PC-9 (cell line): ENCODE measurements at regions not wholly inside any gene's neighbourhood (a gene's known extent, or its start where the extent isn't known, plus 50 kb on each side); places are given as distances from the start of the nearest gene placed in this dataset.
"Not testable (repeated sequence)": the region's sequence is repeated elsewhere in the genome, so short reads cannot be mapped to it uniquely, and the experiment has no call there.

Experiments
- BruUV-seq: library from RNA; stranded (reverse); fragments of 400-500 nt; replicated peaks from 2 replicates; lab custom pipeline; 2021; lab: Mats Ljungman, UMichigan
- CTCF ChIA-PET: fragments of 300-600 bp; sonication (Branson Sonifier 250); formaldehyde crosslinking; loops from one replicate; lab custom pipeline; 2022; ENCODE audit warnings: antibody characterized with exemption; lab: Charles Lee
- POLR2A ChIA-PET: fragments of 300-600 bp; sonication (Branson Sonifier 250); formaldehyde crosslinking; loops from one replicate; lab custom pipeline; 2022; ENCODE audit warnings: antibody characterized with exemption; ENCODE audit not compliant: unreplicated experiment; lab: Charles Lee
- DNase-seq, 2 experiments: peaks; one replicate each; pipeline versions ENCODE4 v3.0.0 to v3.0.0-alpha.2; 2015 to 2022; ENCODE audit warnings: mixed read lengths in 1 of 2
- H2AFZ ChIP-seq: fragments of 200-600 bp; sonication (generic); 2 replicates; pipeline ENCODE4 v1.8.1; 2017; ENCODE audit warnings: antibody characterized with exemption
- H3F3A ChIP-seq: fragments of 200-600 bp; sonication (generic); 2 replicates; pipeline ENCODE4 v1.8.1; 2017; ENCODE audit warnings: antibody characterized with exemption, mild to moderate bottlenecking, low read depth; ENCODE audit not compliant: insufficient read depth
- H3K27ac ChIP-seq: fragments of 200-600 bp; sonication (generic); 2 replicates; pipeline ENCODE4 v1.6.1; 2016; ENCODE audit warnings: mixed run types
- H3K27me3 ChIP-seq: fragments of 200-600 bp; sonication (generic); 2 replicates; pipeline ENCODE4 v1.6.1; 2016; ENCODE audit warnings: low read depth, mixed run types; ENCODE audit not compliant: insufficient read depth
- H3K36me3 ChIP-seq: fragments of 200-600 bp; sonication (generic); 2 replicates; pipeline ENCODE4 v1.6.1; 2016; ENCODE audit warnings: low read depth, mixed run types
- H3K4me1 ChIP-seq: fragments of 200-600 bp; sonication (generic); replicated peaks from 2 replicates; pipeline ENCODE4 v1.6.1; 2016; ENCODE audit warnings: mixed run types; ENCODE audit not compliant: insufficient read depth
- H3K4me2 ChIP-seq: fragments of 200-600 bp; sonication (generic); 2 replicates; pipeline ENCODE4 v1.6.1; 2017; ENCODE audit warnings: mixed run types
- H3K4me3 ChIP-seq: fragments of 200-600 bp; sonication (generic); 2 replicates; pipeline ENCODE4 v1.6.1; 2016; ENCODE audit warnings: mixed run types
- H3K79me2 ChIP-seq: fragments of 200-600 bp; sonication (generic); 2 replicates; pipeline ENCODE4 v1.6.1; 2017; ENCODE audit warnings: low read depth, mixed run types
- H3K9me2 ChIP-seq: fragments of 200-600 bp; sonication (generic); 2 replicates; pipeline ENCODE4 v1.8.1; 2017; ENCODE audit warnings: mild to moderate bottlenecking; ENCODE audit not compliant: insufficient read depth
- H3K9me3 ChIP-seq: fragments of 200-600 bp; sonication (generic); 2 replicates; pipeline ENCODE4 v1.8.1; 2016; ENCODE audit warnings: low read depth; ENCODE audit not compliant: insufficient read depth
- H4K20me1 ChIP-seq: fragments of 200-600 bp; sonication (generic); 2 replicates; pipeline ENCODE4 v1.8.1; 2017; ENCODE audit not compliant: insufficient read depth
- EZH2 ChIP-seq: fragments of 200-600 bp; sonication (generic); IDR thresholded peaks from 2 replicates; pipeline ENCODE4 v1.8.0; 2017; ENCODE audit warnings: antibody characterized with exemption, low read depth
- intact Hi-C: fragments of 100-400 bp; cut with micrococcal nuclease; formaldehyde crosslinking; loops from one replicate; pipeline ENCODE4 v1.10.0; 2022; ENCODE audit not compliant: unreplicated experiment
- TF ChIP-seq, protein P1 (sequence below): fragments of 200-600 bp; sonication (generic); conservative IDR thresholded peaks from 2 replicates; pipeline ENCODE4 v1.6.1; 2017; ENCODE audit warnings: mixed run types, antibody characterized with exemption, mild to moderate bottlenecking, moderate library complexity

GRCh38 chr11:45741032-45741431 is 63.9 kb upstream of the SLC35C1 start:
- no TSS peak for BruUV-seq
- Histone ChIP-seq H3K36me3 (no peaks in the 10 kb centered on the region), H3K4me3 (no peak overlapping the region), H3K9me3 (no peaks in the 10 kb centered on the region), H3K27ac (no peak overlapping the region), H2AFZ (no peak overlapping the region), H4K20me1 (no peaks in the 10 kb centered on the region), H3K4me1 (no peaks in the 10 kb centered on the region), H3K9me2 (no peaks in the 10 kb centered on the region), H3K27me3 (peaks cover 65% of the 10 kb centered on the region), H3K4me2 (no peak overlapping the region), H3K79me2 (no peaks in the 10 kb centered on the region), H3F3A (no peaks in the 10 kb centered on the region)
- ChIA-PET CTCF (interaction anchor here (0.6 kb wide), 1 partner anchor 297 kb away, joined by 3 read pairs; no protein-coding TSS in a partner anchor), POLR2A (no interaction called here)
- TF ChIP-seq, protein P1, sequence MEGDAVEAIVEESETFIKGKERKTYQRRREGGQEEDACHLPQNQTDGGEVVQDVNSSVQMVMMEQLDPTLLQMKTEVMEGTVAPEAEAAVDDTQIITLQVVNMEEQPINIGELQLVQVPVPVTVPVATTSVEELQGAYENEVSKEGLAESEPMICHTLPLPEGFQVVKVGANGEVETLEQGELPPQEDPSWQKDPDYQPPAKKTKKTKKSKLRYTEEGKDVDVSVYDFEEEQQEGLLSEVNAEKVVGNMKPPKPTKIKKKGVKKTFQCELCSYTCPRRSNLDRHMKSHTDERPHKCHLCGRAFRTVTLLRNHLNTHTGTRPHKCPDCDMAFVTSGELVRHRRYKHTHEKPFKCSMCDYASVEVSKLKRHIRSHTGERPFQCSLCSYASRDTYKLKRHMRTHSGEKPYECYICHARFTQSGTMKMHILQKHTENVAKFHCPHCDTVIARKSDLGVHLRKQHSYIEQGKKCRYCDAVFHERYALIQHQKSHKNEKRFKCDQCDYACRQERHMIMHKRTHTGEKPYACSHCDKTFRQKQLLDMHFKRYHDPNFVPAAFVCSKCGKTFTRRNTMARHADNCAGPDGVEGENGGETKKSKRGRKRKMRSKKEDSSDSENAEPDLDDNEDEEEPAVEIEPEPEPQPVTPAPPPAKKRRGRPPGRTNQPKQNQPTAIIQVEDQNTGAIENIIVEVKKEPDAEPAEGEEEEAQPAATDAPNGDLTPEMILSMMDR: no peak
- no peak for TF ChIP-seq EZH2
- no peak for DNase-seq
- intact Hi-C loops: no loop called here

DNA sequence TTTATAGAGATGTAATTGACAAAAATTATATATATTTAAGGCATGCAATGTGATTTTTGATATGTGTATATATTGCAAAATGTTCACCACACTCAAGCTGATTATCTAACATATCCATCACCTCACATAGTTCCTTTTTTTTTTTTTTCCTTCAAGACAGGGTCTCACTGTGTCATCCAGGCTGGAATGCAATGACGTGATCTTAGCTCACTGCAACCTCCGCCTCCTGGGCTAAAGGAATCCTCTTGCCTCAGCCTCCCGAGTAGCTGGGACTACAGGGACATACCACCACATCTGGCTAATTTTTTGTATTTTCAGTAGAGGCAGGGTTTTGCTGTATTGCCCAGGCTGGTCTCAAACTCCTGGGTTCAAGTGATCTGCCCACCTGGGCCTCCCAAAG is 65.1 kb upstream of the SLC35C1 start:
- Histone ChIP-seq H3K4me1 (no peaks in the 10 kb centered on the region), H3K27ac (no peak overlapping the region), H3K79me2 (no peaks in the 10 kb centered on the region), H3K27me3 (peaks cover 65% of the 10 kb centered on the region), H3K9me2 (no peaks in the 10 kb centered on the region), H4K20me1 (no peaks in the 10 kb centered on the region), H2AFZ (no peak overlapping the region), H3K9me3 (peaks cover 4% of the 10 kb centered on the region; the same call in 1 of the 2 replicates), H3K4me2 (no peak overlapping the region), H3K4me3 (no peak overlapping the region), H3K36me3 (no peaks in the 10 kb centered on the region), H3F3A (no peaks in the 10 kb centered on the region)
- BruUV-seq: no TSS peak
- intact Hi-C loops: no loop called here
- POLR2A ChIA-PET: no interaction called here
- CTCF ChIA-PET: no interaction called here
- DNase-seq: no peak
- no peak for TF ChIP-seq EZH2
- TF ChIP-seq, protein P1: no peak

GRCh38 chr11:45739071-45739470 is 65.9 kb upstream of the SLC35C1 start:
- H3K4me1 ChIP-seq, DNase-seq, POLR2A ChIA-PET, H4K20me1 ChIP-seq, intact Hi-C loops, H3K4me2 ChIP-seq, BruUV-seq, CTCF ChIA-PET, H3K27ac ChIP-seq, H3K9me3 ChIP-seq, H2AFZ ChIP-seq, H3F3A ChIP-seq, H3K9me2 ChIP-seq, H3K79me2 ChIP-seq, H3K36me3 ChIP-seq, H3K4me3 ChIP-seq: not testable (repeated sequence)
- peaks cover 63% of the 10 kb centered on the region for H3K27me3 ChIP-seq

DNA sequence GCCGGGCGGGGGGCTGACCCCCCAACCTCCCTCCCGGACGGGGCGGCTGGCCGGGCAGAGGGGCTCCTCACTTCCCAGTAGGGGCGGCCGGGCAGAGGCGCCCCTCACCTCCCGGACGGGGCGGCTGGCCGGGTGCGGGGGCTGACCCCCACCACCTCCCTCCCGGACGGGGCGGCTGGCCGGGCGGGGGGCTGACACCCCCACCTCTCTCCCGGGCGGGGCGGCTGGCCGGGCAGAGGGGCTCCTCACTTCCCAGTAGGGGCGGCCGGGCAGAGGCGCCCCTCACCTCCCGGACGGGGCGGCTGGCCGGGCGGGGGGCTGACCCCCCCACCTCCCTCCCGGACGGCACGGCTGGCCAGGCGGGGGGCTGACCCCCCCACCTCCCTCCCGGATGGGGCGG is 66.8 kb upstream of the SLC35C1 start:
- H3K4me3 ChIP-seq, H3K27ac ChIP-seq, POLR2A ChIA-PET, H3K4me2 ChIP-seq, CTCF ChIA-PET, H3K36me3 ChIP-seq, H4K20me1 ChIP-seq, H3K4me1 ChIP-seq, DNase-seq, BruUV-seq, intact Hi-C loops, H3K79me2 ChIP-seq, H3F3A ChIP-seq, H3K9me2 ChIP-seq, H3K9me3 ChIP-seq, H2AFZ ChIP-seq: not testable (repeated sequence)
- H3K27me3 ChIP-seq: peaks cover 59% of the 10 kb centered on the region
